BE2C (cell line): ENCODE measurements at regions not wholly inside any gene's neighbourhood (a gene's known extent, or its start where the extent isn't known, plus 50 kb on each side); places are given as distances from the start of the nearest gene placed in this dataset.

Source experiments
- DNase-seq: peaks from one replicate; pipeline ENCODE4 v3.0.0-alpha.2; 2020
- H3K27me3 ChIP-seq: fragments of 250-450 bp; sonication (Bioruptor Pico); 2 replicates; pipeline ENCODE4 v1.5.1; 2020; ENCODE audit warnings: mild to moderate bottlenecking
- H3K36me3 ChIP-seq: fragments of 250-450 bp; sonication (Bioruptor Pico); 2 replicates; pipeline ENCODE4 v1.5.1; 2020; ENCODE audit warnings: mild to moderate bottlenecking
- H3K4me1 ChIP-seq: fragments of 250-450 bp; sonication (Bioruptor Pico); 2 replicates; pipeline ENCODE4 v1.5.1; 2020
- H3K4me3 ChIP-seq: 2 replicates; pipeline ENCODE4 v1.5.1; 2011; ENCODE audit warnings: low read depth, low read length
- H3K9me3 ChIP-seq: fragments of 250-450 bp; sonication (Bioruptor Pico); 2 replicates; pipeline ENCODE4 v1.5.1; 2020
- TF ChIP-seq, protein P1 (sequence below): IDR thresholded peaks from 2 replicates; pipeline ENCODE4 v1.5.1; 2012; ENCODE audit warnings: mild to moderate bottlenecking, low read depth, low read length

- no peaks in the 10 kb centered on the region for H3K27me3 ChIP-seq
- no peaks in the 10 kb centered on the region for H3K36me3 ChIP-seq
- no peak overlapping the region for H3K4me3 ChIP-seq
- no peaks in the 10 kb centered on the region for H3K9me3 ChIP-seq
- TF ChIP-seq, protein P1, sequence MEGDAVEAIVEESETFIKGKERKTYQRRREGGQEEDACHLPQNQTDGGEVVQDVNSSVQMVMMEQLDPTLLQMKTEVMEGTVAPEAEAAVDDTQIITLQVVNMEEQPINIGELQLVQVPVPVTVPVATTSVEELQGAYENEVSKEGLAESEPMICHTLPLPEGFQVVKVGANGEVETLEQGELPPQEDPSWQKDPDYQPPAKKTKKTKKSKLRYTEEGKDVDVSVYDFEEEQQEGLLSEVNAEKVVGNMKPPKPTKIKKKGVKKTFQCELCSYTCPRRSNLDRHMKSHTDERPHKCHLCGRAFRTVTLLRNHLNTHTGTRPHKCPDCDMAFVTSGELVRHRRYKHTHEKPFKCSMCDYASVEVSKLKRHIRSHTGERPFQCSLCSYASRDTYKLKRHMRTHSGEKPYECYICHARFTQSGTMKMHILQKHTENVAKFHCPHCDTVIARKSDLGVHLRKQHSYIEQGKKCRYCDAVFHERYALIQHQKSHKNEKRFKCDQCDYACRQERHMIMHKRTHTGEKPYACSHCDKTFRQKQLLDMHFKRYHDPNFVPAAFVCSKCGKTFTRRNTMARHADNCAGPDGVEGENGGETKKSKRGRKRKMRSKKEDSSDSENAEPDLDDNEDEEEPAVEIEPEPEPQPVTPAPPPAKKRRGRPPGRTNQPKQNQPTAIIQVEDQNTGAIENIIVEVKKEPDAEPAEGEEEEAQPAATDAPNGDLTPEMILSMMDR, result no peak
- no peak for DNase-seq
- peaks cover 14% of the 10 kb centered on the region for H3K4me1 ChIP-seq
Measured at GRCh38 chr5:56640763-56641406, 174.5 kb upstream of the MAP3K1 start.

DNA sequence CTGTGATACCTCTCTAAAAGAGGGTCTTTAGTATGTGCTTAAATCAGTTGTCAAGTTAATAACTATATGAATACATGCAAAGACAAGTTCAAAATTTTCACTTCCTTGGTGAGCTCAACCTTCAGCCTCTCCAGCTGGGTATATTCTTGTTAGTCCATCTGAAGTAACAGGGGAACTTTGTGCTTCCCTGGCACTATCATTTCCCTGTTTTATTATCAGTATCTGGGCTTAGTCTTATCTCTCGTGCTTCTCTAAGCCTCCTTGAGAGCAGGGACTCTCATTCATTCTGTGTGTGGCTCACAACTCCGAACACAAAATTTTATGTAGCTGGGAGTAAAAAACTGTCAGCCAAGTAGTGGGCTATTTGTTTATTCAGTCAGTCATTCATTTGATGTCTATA lies 175.9 kb upstream of the MAP3K1 start:
- DNase-seq, result no peak
- no peaks in the 10 kb centered on the region for H3K36me3 ChIP-seq
- H3K27me3 ChIP-seq, result no peaks in the 10 kb centered on the region
- peaks cover 14% of the 10 kb centered on the region for H3K4me1 ChIP-seq
- H3K4me3 ChIP-seq, result no peak overlapping the region
- TF ChIP-seq, protein P1, result no peak
- H3K9me3 ChIP-seq, result no peaks in the 10 kb centered on the region

- Histone ChIP-seq H3K9me3 (no peaks in the 10 kb centered on the region), H3K4me1 (peaks cover 14% of the 10 kb centered on the region), H3K4me3 (no peak overlapping the region), H3K27me3 (no peaks in the 10 kb centered on the region), H3K36me3 (no peaks in the 10 kb centered on the region)
- DNase-seq, result no peak
- TF ChIP-seq, protein P1, result no peak
Measured at GRCh38 chr5:56638768-56639238, 176.5 kb upstream of the MAP3K1 start.

DNA sequence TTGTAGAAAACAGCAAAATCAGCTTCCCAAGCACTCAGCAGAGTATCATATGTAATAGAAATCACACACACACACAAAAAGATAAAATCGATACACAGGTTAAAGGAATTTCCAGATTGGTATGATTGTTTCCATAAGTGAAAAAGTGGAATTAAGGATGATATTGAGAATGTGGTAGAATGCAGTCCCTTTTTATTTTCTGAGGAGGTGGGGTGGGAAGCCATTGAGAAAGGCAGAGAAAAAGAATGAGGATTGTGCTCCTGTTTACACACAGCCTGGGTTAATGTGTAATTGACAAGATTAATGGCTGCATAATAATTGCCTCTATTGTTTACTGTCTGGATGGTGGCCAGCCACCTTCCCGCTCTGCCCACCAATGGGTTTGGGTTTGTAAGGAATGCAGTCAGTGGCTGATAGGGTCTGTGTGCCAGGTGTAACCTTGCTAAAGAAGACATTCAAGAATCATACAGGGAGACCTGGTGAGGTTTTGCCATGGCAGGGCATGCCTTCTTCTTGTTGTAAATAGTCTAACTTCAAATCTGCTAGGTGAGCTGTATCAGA lies 177.2 kb upstream of the MAP3K1 start:
- Histone ChIP-seq H3K4me3 (no peak overlapping the region), H3K4me1 (peaks cover 14% of the 10 kb centered on the region), H3K27me3 (no peaks in the 10 kb centered on the region), H3K36me3 (no peaks in the 10 kb centered on the region), H3K9me3 (no peaks in the 10 kb centered on the region)
- no peak for DNase-seq
- TF ChIP-seq, protein P1, result no peak

DNA sequence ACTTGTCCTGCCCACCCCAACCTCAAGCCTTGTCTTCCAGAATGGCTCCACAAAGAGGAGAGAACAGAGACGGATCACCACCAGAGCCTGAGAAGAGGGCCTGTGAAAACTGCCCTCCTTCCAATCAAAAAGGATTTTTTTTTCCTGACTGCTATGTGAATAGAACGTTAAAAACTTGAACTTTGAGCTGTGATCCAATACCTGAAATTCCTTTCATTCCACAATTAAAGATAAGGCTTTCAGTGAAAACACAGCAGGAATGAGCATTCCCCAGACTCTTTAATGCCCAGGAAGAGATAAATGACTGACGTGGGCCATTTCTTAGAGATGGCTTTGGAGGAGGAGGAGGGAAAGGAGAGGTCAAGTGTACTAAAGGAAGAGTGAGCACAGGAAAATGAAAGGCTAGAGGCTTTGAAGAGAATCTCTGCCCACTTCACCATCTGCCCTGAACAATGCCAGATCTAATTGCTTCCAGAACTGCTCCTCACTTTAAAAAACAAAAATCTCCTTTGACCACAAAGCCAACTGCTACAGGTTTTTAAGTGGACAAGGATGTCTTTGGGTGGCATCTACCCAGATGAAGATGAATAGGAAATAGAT lies 177.9 kb upstream of the MAP3K1 start:
- no peaks in the 10 kb centered on the region for H3K27me3 ChIP-seq
- H3K36me3 ChIP-seq, result no peaks in the 10 kb centered on the region
- peaks cover 14% of the 10 kb centered on the region for H3K4me1 ChIP-seq
- TF ChIP-seq, protein P1, result no peak
- no peak for DNase-seq
- no peaks in the 10 kb centered on the region for H3K9me3 ChIP-seq
- H3K4me3 ChIP-seq, result no peak overlapping the region

DNA sequence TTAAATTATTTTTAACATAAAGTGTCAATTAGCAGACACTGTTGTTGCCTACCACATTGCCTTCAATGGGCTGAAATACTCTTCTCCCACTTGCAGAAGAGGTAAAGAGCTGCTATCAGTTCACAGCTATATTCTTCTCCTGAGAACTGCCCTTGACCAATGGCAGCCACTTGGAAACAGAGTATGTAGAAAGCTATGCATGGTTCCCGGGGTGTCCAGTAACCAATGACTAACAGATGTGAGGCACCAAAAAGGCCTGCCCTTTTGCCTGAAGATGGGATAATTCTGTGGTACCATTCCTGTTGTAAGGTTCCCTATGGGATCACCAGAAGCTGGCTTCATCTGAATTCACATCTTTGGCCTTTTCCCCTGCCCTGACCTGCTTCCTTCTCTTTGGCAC lies 181.4 kb upstream of the MAP3K1 start:
- H3K9me3 ChIP-seq, result no peaks in the 10 kb centered on the region
- TF ChIP-seq, protein P1, result no peak
- no peak overlapping the region for H3K4me3 ChIP-seq
- DNase-seq, result no peak
- no peaks in the 10 kb centered on the region for H3K36me3 ChIP-seq
- H3K4me1 ChIP-seq, result peaks cover 10% of the 10 kb centered on the region; the same call in 1 of the 2 replicates
- no peaks in the 10 kb centered on the region for H3K27me3 ChIP-seq
